ENCODE measurements at regions not wholly inside any gene's neighbourhood (a gene's known extent, or its start where the extent isn't known, plus 50 kb on each side); places are given as distances from the start of the nearest gene placed in this dataset.

GRCh38 chr1:240021709-240022108 is 70.0 kb upstream of the FMN2 start:
- TF ChIP-seq EP300 (IDR thresholded peaks at IDR 0.05; ENCODE audit: borderline replicate concordance in 1 of 2, low read depth in 2 of 2, low read length in 2 of 2) (no peak), CTCF (IDR thresholded peaks at IDR 0.05; ENCODE audit: control extremely low read depth in 1 of 3, insufficient read depth in 1 of 3, low read depth in 1 of 3, low read length in 3 of 3) (no peak), RFX5 (IDR thresholded peaks at IDR 0.05; ENCODE audit: borderline replicate concordance, low read depth, low read length) (no peak), MAFK (IDR thresholded peaks at IDR 0.05; ENCODE audit: low read depth, low read length) (no peak), POLR2AphosphoS5 (IDR thresholded peaks at IDR 0.05; ENCODE audit: low read depth, low read length) (no peak), CREB1 (IDR thresholded peaks at IDR 0.05) (no peak), POLR2A (IDR thresholded peaks at IDR 0.05; ENCODE audit: control extremely low read depth in 1 of 2, low read depth in 2 of 2, low read length in 2 of 2) (no peak), SRF (IDR thresholded peaks at IDR 0.05; ENCODE audit: low read depth, low read length) (no peak), TBP (IDR thresholded peaks at IDR 0.05; ENCODE audit: low read depth, low read length) (no peak), GABPA (IDR thresholded peaks at IDR 0.05; ENCODE audit: borderline replicate concordance, insufficient read depth, low read length) (no peak)
- TF ChIP-seq, protein P1, sequence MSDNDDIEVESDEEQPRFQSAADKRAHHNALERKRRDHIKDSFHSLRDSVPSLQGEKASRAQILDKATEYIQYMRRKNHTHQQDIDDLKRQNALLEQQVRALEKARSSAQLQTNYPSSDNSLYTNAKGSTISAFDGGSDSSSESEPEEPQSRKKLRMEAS (IDR thresholded peaks at IDR 0.05): no peak
- TF ChIP-seq, protein P2, sequence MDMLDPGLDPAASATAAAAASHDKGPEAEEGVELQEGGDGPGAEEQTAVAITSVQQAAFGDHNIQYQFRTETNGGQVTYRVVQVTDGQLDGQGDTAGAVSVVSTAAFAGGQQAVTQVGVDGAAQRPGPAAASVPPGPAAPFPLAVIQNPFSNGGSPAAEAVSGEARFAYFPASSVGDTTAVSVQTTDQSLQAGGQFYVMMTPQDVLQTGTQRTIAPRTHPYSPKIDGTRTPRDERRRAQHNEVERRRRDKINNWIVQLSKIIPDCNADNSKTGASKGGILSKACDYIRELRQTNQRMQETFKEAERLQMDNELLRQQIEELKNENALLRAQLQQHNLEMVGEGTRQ (IDR thresholded peaks at IDR 0.05; ENCODE audit: low read length): no peak

Data from H1 (cell line).